ENCODE measurements at regions not wholly inside any gene's neighbourhood (a gene's known extent, or its start where the extent isn't known, plus 50 kb on each side); places are given as distances from the start of the nearest gene placed in this dataset.

DNA sequence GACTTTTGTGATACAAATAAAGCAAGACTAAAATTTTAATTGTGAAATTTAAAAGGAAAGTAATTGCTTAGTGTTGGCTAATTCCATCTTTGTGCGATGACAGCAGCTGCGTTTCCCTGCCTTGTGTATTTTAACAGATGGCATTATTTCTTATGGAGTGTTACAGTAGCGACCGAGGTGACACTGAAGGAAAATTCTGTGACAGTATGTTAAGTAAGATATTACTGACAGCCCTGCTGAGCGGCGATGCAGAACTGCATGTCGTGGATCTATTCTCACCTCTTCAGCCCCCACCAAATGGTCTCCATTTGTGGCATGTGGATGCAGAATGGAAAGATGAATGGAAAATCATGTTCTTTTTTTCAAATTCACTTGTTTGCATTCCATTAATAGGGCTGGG is 289.4 kb downstream of the RNF144B start:
- TF ChIP-seq, protein P1, sequence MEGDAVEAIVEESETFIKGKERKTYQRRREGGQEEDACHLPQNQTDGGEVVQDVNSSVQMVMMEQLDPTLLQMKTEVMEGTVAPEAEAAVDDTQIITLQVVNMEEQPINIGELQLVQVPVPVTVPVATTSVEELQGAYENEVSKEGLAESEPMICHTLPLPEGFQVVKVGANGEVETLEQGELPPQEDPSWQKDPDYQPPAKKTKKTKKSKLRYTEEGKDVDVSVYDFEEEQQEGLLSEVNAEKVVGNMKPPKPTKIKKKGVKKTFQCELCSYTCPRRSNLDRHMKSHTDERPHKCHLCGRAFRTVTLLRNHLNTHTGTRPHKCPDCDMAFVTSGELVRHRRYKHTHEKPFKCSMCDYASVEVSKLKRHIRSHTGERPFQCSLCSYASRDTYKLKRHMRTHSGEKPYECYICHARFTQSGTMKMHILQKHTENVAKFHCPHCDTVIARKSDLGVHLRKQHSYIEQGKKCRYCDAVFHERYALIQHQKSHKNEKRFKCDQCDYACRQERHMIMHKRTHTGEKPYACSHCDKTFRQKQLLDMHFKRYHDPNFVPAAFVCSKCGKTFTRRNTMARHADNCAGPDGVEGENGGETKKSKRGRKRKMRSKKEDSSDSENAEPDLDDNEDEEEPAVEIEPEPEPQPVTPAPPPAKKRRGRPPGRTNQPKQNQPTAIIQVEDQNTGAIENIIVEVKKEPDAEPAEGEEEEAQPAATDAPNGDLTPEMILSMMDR (IDR thresholded peaks at IDR 0.05; ENCODE audit: low read length): no peak
- TF ChIP-seq EZH2 (IDR thresholded peaks at IDR 0.05; ENCODE audit: borderline replicate concordance, low read length): no peak

Data from OCI-LY1 (cell line).